ENCODE measurements at regions not wholly inside any gene's neighbourhood (a gene's known extent, or its start where the extent isn't known, plus 50 kb on each side); places are given as distances from the start of the nearest gene placed in this dataset.
"Not testable (repeated sequence)": the region's sequence is repeated elsewhere in the genome, so short reads cannot be mapped to it uniquely, and the experiment has no call there.

DNA sequence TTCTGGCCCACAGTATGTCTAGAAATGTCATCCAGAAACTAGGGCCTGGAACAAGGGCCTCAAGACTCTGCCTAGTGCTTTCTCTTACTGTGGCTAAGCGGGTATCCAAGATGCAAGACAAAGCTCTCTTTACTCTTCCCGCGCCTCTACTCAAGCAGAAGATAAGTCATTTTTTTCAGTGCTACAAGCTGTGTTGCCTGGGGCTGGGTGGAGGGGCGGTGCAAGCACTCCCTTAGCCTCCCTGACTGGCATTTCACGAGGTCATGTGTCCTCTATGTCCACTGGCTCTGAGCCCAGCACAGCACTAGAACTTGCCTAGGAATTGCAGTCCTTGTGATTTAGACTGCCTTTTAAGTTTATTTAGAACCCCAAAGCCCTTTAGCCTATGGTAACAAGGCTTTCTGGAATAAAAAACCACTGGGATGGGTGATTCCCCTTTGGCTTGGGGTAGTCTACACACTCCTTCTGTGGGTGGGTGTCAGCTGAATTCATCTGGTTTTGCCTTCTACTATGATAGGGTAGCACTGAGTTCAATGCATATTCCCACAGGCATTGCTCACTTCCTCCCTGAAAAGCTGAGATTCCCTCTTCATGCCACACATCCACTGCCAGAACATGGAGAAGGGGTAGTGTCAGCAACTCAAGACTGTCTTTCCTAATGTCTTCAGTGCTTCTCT, 371.8 kb upstream of the KCND2 start:
- in situ Hi-C loops (cut with MboI; ENCODE audit: low sequenced_read_pairs), result no loop called here

DNA sequence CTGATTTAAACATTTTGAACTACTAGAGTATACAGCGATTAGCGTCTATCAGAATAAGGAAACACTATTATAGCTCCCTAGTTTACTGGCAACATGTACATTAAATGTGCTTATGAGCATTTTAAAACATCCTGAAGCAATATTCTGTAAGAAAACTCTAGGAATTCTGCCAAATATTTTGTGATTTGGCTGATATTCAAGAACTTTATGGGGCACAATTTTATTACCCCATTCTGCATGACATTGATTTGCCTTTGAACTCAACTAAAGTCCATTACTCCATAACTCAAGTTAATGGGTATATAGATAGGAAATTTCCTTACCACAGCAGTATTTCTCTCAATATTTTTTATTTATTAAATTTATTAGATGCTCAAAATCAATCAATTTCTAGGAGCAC, 369.9 kb upstream of the KCND2 start:
- in situ Hi-C loops (cut with MboI; ENCODE audit: low sequenced_read_pairs), result no loop called here

- in situ Hi-C loops (cut with MboI; ENCODE audit: low sequenced_read_pairs), result no loop called here
Measured at GRCh38 chr7:119905495-119905894, 367.5 kb upstream of the KCND2 start.

DNA sequence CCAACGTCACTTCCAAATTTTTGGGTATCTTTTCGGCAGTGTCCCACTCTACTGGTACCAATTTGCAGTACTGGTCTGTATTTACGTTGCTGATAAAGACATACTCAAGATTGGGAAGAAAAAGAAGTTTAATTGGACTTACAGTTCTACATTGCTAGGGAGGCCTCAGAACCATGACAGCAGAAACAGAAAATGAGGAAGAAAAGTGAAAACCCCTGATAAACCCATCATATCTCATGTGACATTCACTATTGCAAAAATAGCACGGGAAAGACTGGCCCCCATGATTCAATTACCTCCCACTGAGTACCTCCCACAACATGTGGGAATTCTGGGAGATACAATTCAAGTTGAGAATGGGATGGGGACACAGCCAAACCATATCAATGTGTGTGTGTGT, 364.0 kb upstream of the KCND2 start:
- in situ Hi-C loops (cut with MboI; ENCODE audit: low sequenced_read_pairs), result no loop called here

- in situ Hi-C loops (cut with MboI; ENCODE audit: low sequenced_read_pairs), result not testable (repeated sequence)
Measured at GRCh38 chr7:119914119-119914518, 358.9 kb upstream of the KCND2 start.

GRCh38 chr7:119916501-119916900, 356.5 kb upstream of the KCND2 start:
- in situ Hi-C loops (cut with MboI; ENCODE audit: low sequenced_read_pairs), result no loop called here

DNA sequence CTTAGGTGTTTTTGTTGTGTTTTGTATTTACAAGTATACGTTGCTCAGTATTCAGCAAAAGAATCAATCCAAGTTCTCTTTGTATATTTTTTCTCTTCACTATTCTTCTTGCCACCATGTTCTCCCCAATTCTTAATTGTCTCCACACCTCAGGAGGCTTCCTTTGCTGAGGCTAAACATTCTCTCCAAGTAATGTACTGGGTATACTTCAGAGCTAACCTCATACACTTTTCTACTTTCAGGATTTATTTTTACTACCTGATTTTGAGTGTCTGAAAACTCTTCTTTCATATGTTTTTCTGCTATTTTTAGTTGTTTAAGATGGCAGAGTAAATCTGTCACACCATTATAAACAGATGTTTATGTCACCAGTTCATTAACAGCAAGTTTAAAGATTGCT, 354.8 kb upstream of the KCND2 start:
- in situ Hi-C loops (cut with MboI; ENCODE audit: low sequenced_read_pairs), result no loop called here

DNA sequence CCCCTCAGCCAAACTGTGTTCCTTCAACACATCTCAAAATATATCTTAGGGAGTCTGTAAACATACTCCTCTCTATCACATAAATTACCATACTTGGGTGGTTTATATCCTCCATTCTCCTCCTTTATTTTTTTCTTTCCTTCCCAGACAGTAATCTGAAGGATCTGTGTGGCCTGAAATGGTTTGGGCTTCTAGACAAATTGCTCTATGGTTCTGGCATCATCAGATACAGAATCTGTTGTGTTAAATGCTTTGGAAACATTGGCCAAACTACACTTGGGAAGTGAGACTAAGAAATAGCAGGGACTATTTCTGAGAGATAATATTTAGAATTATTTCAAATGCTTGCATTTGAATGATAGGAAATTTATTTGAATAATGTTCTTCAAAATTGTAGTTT, 353.0 kb upstream of the KCND2 start:
- in situ Hi-C loops (cut with MboI; ENCODE audit: low sequenced_read_pairs), result no loop called here

DNA sequence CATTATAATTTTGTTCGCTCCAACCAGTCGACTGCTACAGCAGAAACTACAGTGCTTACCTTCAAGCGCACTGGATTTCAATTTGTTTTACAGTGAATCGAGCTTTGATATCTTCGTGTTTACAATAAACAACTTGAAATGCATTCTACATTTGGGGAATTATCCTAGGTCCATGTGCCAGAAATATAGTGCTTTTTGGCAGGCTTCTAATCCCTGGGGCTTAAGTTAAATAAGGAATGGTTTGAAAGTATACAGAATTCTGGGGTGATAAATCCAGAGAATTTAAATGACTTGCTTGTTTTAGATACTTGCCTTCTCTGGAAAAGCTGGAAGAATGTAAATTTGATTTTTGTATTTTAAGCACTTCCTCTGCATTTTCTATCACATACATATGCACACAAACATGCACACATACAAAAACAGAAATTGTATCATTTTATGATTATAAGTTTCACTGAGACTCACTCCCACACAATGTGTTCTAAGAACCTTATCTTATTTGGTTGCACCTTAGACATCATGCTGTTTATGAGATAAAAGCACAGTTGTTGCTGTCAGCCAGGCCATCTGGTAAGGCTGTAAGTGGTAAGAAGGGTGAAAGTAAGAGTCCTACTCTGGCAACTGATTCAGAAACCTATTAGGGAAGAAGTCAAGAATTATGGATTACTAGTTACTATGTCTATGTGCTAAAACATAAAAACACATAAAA, 347.2 kb upstream of the KCND2 start:
- in situ Hi-C loops (cut with MboI; ENCODE audit: low sequenced_read_pairs), result no loop called here

GRCh38 chr7:119929891-119930290, 343.1 kb upstream of the KCND2 start:
- in situ Hi-C loops (cut with MboI; ENCODE audit: low sequenced_read_pairs), result no loop called here

- in situ Hi-C loops (cut with MboI; ENCODE audit: low sequenced_read_pairs), result no loop called here
Measured at GRCh38 chr7:119931230-119931824, 341.6 kb upstream of the KCND2 start.

DNA sequence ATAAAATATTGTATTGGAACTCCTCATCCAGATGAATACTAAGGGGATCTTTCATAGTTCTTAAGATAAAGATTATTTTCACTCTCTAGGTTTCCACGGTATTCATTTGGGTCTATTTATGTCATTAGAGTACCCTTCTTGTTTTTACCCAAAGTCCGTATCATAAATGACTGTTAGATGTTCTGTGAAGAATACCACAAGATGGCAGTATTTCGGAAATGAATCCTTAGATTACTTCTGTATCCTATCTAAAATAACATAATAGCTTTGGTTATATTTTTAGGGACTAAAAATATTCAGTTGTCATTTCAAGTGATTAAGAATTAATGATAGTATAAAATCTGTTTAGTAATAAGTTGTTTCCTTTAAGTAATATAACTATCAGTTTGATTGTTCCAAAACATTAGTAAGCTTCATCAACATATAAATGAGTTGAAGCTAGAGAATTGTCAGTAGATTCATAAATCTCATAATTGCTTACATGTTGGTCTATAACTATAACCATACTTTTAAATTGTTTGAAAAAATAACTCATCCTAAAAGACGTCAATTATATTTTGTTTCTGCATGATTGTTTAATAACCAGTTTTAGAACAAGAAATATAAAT, 337.5 kb upstream of the KCND2 start:
- in situ Hi-C loops (cut with MboI; ENCODE audit: low sequenced_read_pairs), result no loop called here

DNA sequence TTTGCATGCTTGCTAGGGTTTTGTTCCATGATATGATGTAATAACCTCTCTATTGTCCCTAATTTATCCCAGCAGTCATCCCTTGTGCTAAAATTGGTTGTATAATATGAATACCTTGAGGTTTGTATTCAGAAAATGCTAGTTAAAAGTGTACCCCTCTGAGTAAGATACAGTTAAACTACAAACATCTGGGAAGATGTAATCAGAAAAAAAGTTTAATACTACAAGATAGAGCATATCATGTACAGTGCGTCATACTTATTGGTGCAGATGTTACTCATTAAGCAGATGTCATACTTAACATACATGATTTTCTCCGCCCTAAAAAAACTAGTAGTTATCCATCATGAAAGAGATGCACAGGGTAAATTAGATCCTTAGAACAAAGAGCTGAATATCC, 336.1 kb upstream of the KCND2 start:
- in situ Hi-C loops (cut with MboI; ENCODE audit: low sequenced_read_pairs), result no loop called here

- in situ Hi-C loops (cut with MboI; ENCODE audit: low sequenced_read_pairs), result no loop called here
Measured at GRCh38 chr7:119937745-119938144, 335.2 kb upstream of the KCND2 start.

DNA sequence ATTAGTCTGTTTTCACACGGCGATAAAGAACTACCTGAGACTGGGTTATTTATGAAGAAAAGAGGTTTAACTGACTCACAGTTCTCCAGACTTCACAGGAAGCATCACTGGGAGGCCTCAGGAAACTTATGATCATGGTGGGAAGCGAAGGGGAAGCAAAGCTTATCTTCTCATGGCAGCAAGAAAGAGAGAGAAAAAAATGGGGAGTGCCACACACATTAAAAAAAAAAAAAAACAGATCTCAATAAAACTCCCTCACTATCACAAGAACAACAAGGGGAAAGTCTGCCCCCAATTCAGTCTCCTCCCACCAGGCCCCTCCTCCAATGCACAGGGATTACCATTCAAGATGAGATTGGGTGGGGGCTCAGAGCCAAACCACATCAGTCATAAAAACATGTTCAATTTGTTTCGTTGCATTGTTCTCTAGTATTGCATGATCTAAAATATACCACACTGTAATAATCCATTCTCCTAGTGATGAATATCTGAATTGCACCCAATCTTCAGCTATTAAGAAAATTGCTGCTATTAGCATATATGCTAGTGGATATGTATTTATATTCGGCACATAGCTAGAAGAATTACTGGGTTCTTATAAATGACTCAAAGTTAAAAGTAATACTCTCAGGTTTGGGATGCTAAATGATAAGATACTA, 328.9 kb upstream of the KCND2 start:
- in situ Hi-C loops (cut with MboI; ENCODE audit: low sequenced_read_pairs), result no loop called here

DNA sequence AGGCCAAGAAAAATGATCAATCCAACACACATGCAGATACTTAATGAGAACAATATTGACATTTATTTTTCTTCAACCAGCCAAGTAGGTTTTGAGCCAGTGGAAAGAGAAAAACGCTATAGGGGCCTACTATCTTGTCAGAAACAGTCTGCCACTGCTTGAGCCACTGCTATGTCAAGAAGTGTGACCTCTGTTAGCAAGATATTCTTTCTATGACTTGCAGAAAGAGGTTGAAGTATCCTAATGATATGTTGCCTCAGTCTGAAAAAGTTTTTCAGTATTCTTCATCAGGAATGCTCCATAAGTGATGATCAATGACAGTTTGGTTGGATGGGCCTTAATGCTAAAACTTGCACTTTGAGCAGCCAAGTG, 328.4 kb upstream of the KCND2 start:
- in situ Hi-C loops (cut with MboI; ENCODE audit: low sequenced_read_pairs), result no loop called here

GRCh38 chr7:119945822-119946221, 327.2 kb upstream of the KCND2 start:
- in situ Hi-C loops (cut with MboI; ENCODE audit: low sequenced_read_pairs), result no loop called here

DNA sequence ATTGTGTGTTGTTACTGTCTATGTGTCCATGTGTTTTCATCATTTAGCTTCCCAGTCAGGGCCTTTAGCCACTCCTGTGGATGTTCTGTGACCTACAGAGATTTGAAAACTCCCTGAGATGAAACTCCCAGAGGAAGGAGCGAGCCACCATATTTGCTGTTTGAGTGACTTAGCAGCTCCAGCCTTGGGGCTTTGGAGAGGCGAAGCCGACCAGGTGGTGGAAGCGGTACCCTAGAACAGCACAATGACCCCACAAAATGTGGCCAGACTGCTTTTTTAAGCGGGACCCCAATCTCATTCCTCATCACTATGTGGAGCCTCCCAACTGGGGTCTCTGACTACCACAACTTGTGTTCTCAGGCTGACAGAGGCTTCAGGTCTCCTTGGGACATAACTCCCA, 323.9 kb upstream of the KCND2 start:
- in situ Hi-C loops (cut with MboI; ENCODE audit: low sequenced_read_pairs), result no loop called here

- in situ Hi-C loops (cut with MboI; ENCODE audit: low sequenced_read_pairs), result not testable (repeated sequence)
Measured at GRCh38 chr7:119950390-119951041, 322.5 kb upstream of the KCND2 start.

- in situ Hi-C loops (cut with MboI; ENCODE audit: low sequenced_read_pairs), result not testable (repeated sequence)
Measured at GRCh38 chr7:119951614-119952013, 321.4 kb upstream of the KCND2 start.

- in situ Hi-C loops (cut with MboI; ENCODE audit: low sequenced_read_pairs), result no loop called here
Measured at GRCh38 chr7:119957335-119957734, 315.6 kb upstream of the KCND2 start.

All from HL-60/S4 treated with phorbol 12-myristate 13-acetate at 8.2 ng/mL for 4 days and 3 days (cell line).